H9 (cell line): ENCODE measurements at regions not wholly inside any gene's neighbourhood (a gene's known extent, or its start where the extent isn't known, plus 50 kb on each side); places are given as distances from the start of the nearest gene placed in this dataset.

Experiments
- DNase-seq: peaks from one replicate; pipeline ENCODE4 v3.0.0-alpha.2; 2017
- H2AFZ ChIP-seq: one replicate; pipeline ENCODE4 v1.6.1; 2013; ENCODE audit warnings: mild to moderate bottlenecking, low read length, control low read depth, moderate library complexity
- H2AK5ac ChIP-seq: 2 replicates; pipeline ENCODE4 v1.6.1; 2013; ENCODE audit warnings: low read length, control low read depth, mixed read lengths; ENCODE audit not compliant: insufficient read length
- H2BK120ac ChIP-seq: one replicate; pipeline ENCODE4 v1.6.1; 2013; ENCODE audit warnings: low read depth, mild to moderate bottlenecking, low read length, control low read depth, inconsistent platforms; ENCODE audit not compliant: poor library complexity, severe bottlenecking
- H2BK12ac ChIP-seq: 2 replicates; pipeline ENCODE4 v1.6.1; 2013; ENCODE audit warnings: low read length, control low read depth, mixed read lengths, low read depth; ENCODE audit not compliant: insufficient read length
- H2BK15ac ChIP-seq: 2 replicates; pipeline ENCODE4 v1.6.1; 2013; ENCODE audit warnings: low read depth, low read length, control low read depth
- H2BK20ac ChIP-seq: one replicate; pipeline ENCODE4 v1.6.1; 2013; ENCODE audit warnings: low read depth, mild to moderate bottlenecking, low read length, control low read depth, inconsistent platforms; ENCODE audit not compliant: poor library complexity, severe bottlenecking
- H2BK5ac ChIP-seq: 2 replicates; pipeline ENCODE4 v1.6.1; 2013; ENCODE audit warnings: low read length, control low read depth, mixed read lengths; ENCODE audit not compliant: insufficient read length
- H3K14ac ChIP-seq: 2 replicates; pipeline ENCODE4 v1.6.1; 2013; ENCODE audit warnings: low read length, control low read depth; ENCODE audit not compliant: insufficient read depth
- H3K18ac ChIP-seq: 2 replicates; pipeline ENCODE4 v1.6.1; 2013; ENCODE audit warnings: low read depth, mild to moderate bottlenecking, mixed read lengths, low read length, control low read depth; ENCODE audit not compliant: insufficient read length
- H3K23ac ChIP-seq: 2 replicates; pipeline ENCODE4 v1.6.1; 2013; ENCODE audit warnings: low read length, control low read depth, mixed read lengths, low read depth; ENCODE audit not compliant: insufficient read length
- H3K23me2 ChIP-seq: 2 replicates; pipeline ENCODE4 v1.6.1; 2013; ENCODE audit warnings: low read depth, mild to moderate bottlenecking, mixed read lengths, low read length, control low read depth; ENCODE audit not compliant: insufficient read length, poor library complexity, severe bottlenecking
- H3K27ac ChIP-seq: 2 replicates; pipeline ENCODE4 v1.5.1; 2013; ENCODE audit warnings: low read length, control low read depth, mixed read lengths, low read depth; ENCODE audit not compliant: insufficient read length
- H3K27me3 ChIP-seq: 2 replicates; pipeline ENCODE4 v1.6.1; 2013; ENCODE audit warnings: low read length, control low read depth, inconsistent platforms; ENCODE audit not compliant: insufficient read depth
- H3K4ac ChIP-seq: 2 replicates; pipeline ENCODE4 v1.6.1; 2013; ENCODE audit warnings: low read depth, mild to moderate bottlenecking, control low read depth, inconsistent platforms, low read length, moderate library complexity
- H3K4me1 ChIP-seq: 2 replicates; pipeline ENCODE4 v1.6.1; 2013; ENCODE audit warnings: low read length, control low read depth, inconsistent platforms; ENCODE audit not compliant: insufficient read depth
- H3K4me2 ChIP-seq: 2 replicates; pipeline ENCODE4 v1.6.1; 2013; ENCODE audit warnings: low read length, control low read depth, mixed read lengths; ENCODE audit not compliant: insufficient read length, insufficient read depth
- H3K56ac ChIP-seq: 2 replicates; pipeline ENCODE4 v1.6.1; 2013; ENCODE audit warnings: low read depth, mild to moderate bottlenecking, mixed read lengths, low read length, control low read depth; ENCODE audit not compliant: insufficient read length
- H3K79me1 ChIP-seq: 2 replicates; pipeline ENCODE4 v1.6.1; 2013; ENCODE audit warnings: low read depth, mild to moderate bottlenecking, moderate library complexity, low read length, control low read depth, inconsistent platforms; ENCODE audit not compliant: insufficient read depth, poor library complexity, severe bottlenecking
- H3K79me2 ChIP-seq: 2 replicates; pipeline ENCODE4 v1.6.1; 2013; ENCODE audit warnings: low read length, control low read depth, inconsistent platforms; ENCODE audit not compliant: insufficient read depth
- H3K9ac ChIP-seq: 2 replicates; pipeline ENCODE4 v1.6.1; 2013; ENCODE audit warnings: low read length, control low read depth, mixed read lengths; ENCODE audit not compliant: insufficient read length; ENCODE audit errors: extremely low read depth
- H3K9me3 ChIP-seq: one replicate; pipeline ENCODE4 v1.6.1; 2013; ENCODE audit warnings: low read depth, low read length, inconsistent platforms; ENCODE audit not compliant: control insufficient read depth
- H3T11ph ChIP-seq: one replicate; pipeline ENCODE4 v1.6.1; 2013; ENCODE audit warnings: mild to moderate bottlenecking, low read length, control low read depth, inconsistent platforms
- H4K20me1 ChIP-seq: one replicate; pipeline ENCODE4 v1.6.1; 2013; ENCODE audit not compliant: control insufficient read depth, insufficient read length, insufficient read depth
- H4K5ac ChIP-seq: 2 replicates; pipeline ENCODE4 v1.6.1; 2013; ENCODE audit warnings: low read depth, mild to moderate bottlenecking, mixed read lengths, low read length, control low read depth; ENCODE audit not compliant: insufficient read length
- H4K8ac ChIP-seq: replicated peaks from 2 replicates; pipeline ENCODE4 v1.6.1; 2013; ENCODE audit warnings: low read length, control low read depth, mixed read lengths, low read depth; ENCODE audit not compliant: insufficient read length
- H4K91ac ChIP-seq: 2 replicates; pipeline ENCODE4 v1.6.1; 2013; ENCODE audit warnings: low read depth, mild to moderate bottlenecking, moderate library complexity, mixed read lengths, low read length, control low read depth; ENCODE audit not compliant: insufficient read length
- H3K27ac Mint-ChIP-seq, 3 experiments: 2 replicates in 2 of 3; 3 replicates in 1 of 3; pipeline ENCODE4 v1.8.0; 2020 to 2021; ENCODE audit warnings: mixed read lengths in 3 of 3, mild to moderate bottlenecking in 1 of 3, moderate library complexity in 1 of 3
- H3K27me3 Mint-ChIP-seq: 2 replicates; pipeline ENCODE4 v1.8.0; 2021; ENCODE audit warnings: low read depth, mild to moderate bottlenecking, moderate library complexity, mixed read lengths
- H3K36me3 Mint-ChIP-seq, 3 experiments: 2 replicates in 2 of 3; 3 replicates in 1 of 3; pipeline ENCODE4 v1.8.0; 2020 to 2021; ENCODE audit warnings: low read depth in 3 of 3, mixed read lengths in 3 of 3; ENCODE audit not compliant: insufficient read depth in 1 of 3
- H3K4me1 Mint-ChIP-seq, 2 experiments: 2 replicates each; pipeline ENCODE4 v1.8.0; 2020; ENCODE audit warnings: mixed read lengths in 2 of 2
- H3K4me3 Mint-ChIP-seq, 2 experiments: 2 replicates in 1 of 2; 3 replicates in 1 of 2; pipeline ENCODE4 v1.8.0; 2020 to 2021; ENCODE audit warnings: mild to moderate bottlenecking in 2 of 2, mixed read lengths in 2 of 2, moderate library complexity in 1 of 2
- H3K9me3 Mint-ChIP-seq, 2 experiments: 2 replicates in 1 of 2; 3 replicates in 1 of 2; pipeline ENCODE4 v1.8.0; 2020; ENCODE audit warnings: mild to moderate bottlenecking in 2 of 2, mixed read lengths in 2 of 2, moderate library complexity in 1 of 2
- CTCF ChIP-seq: fragments of 200-600 bp; sonication (generic); conservative IDR thresholded peaks from 3 replicates; pipeline ENCODE4 v1.8.0; 2021; ENCODE audit warnings: antibody characterized with exemption, mild to moderate bottlenecking
- WGBS: extraction: QIAGEN DNeasy Blood & Tissue Kit; methylation state at CpG from one replicate; pipeline ENCODE4 v1.1.7; 2013; ENCODE audit warnings: missing lambda C conversion rate, low lambda C conversion rate, mixed read lengths; ENCODE audit not compliant: insufficient read length; ENCODE audit errors: extremely low coverage; 5-methylcytosine and 5-hydroxymethylcytosine counted together

- WGBS: no CpG with 5 or more reads among the region's 3 CpGs
- Histone ChIP-seq H3K18ac (no peak overlapping the region), H2BK12ac (no peak overlapping the region), H4K20me1 (no peaks in the 10 kb centered on the region), H3K14ac (no peak overlapping the region), H2BK5ac (no peak overlapping the region), H3K27me3 (no peaks in the 10 kb centered on the region), H3K9me3 (no peaks in the 10 kb centered on the region), H3K79me1 (no peaks in the 10 kb centered on the region), H3K27ac (no peak overlapping the region), H3K4me1 (no peaks in the 10 kb centered on the region), H2AFZ (no peak overlapping the region), H4K91ac (no peak overlapping the region), H3K79me2 (no peaks in the 10 kb centered on the region), H3K9ac (no peak overlapping the region), H3K4ac (no peak overlapping the region), H3K4me2 (no peak overlapping the region), H3K56ac (no peak overlapping the region), H3T11ph (no peak overlapping the region), H3K23ac (no peak overlapping the region), H2BK120ac (no peak overlapping the region), H2BK15ac (no peak overlapping the region), H4K5ac (no peak overlapping the region), H4K8ac (no peak overlapping the region), H3K23me2 (no peaks in the 10 kb centered on the region), H2BK20ac (no peak overlapping the region), H2AK5ac (no peak overlapping the region)
- DNase-seq: no peak
- Mint-ChIP-seq H3K27me3 (no peaks in the 10 kb centered on the region), H3K9me3 (peaks cover 10% of the 10 kb centered on the region in 2 experiments; a peak in 3 of 5 replicates), H3K4me3 (no peak overlapping the region), H3K4me1 (peaks cover 0 to 7% of the 10 kb centered on the region in 2 experiments; a peak in 2 of 4 replicates), H3K36me3 (peaks cover 4 to 7% (median 5%) of the 10 kb centered on the region in 3 experiments; a peak in 5 of 7 replicates), H3K27ac (no peak overlapping the region)
- no peak for TF ChIP-seq CTCF
These were observed 332.6 kb downstream of the SUCLG1 start for GRCh38 chr2:84126530-84126929.
